Neural cell (in vitro differentiated cells): ENCODE measurements at regions not wholly inside any gene's neighbourhood (a gene's known extent, or its start where the extent isn't known, plus 50 kb on each side); places are given as distances from the start of the nearest gene placed in this dataset.

ENCODE experiments used
- EP300 ChIP-seq: fragments of 450-650 bp; conservative IDR thresholded peaks from 2 replicates; pipeline ENCODE4 v1.6.1; 2014; ENCODE audit warnings: antibody characterized with exemption, mild to moderate bottlenecking, moderate library complexity; ENCODE audit not compliant: poor library complexity, severe bottlenecking
- EZH2 ChIP-seq: fragments of 200-600, 300-800 bp; shearing (Covaris generic), sonication (generic); IDR thresholded peaks from 2 replicates; pipeline ENCODE4 v1.6.1; 2014; ENCODE audit warnings: antibody characterized with exemption, low read length, borderline replicate concordance, mild to moderate bottlenecking; ENCODE audit not compliant: insufficient read depth, poor library complexity, severe bottlenecking
- MXI1 ChIP-seq: fragments of 450-650 bp; conservative IDR thresholded peaks from 2 replicates; pipeline ENCODE4 v1.6.1; 2014; ENCODE audit warnings: antibody characterized with exemption, mild to moderate bottlenecking; ENCODE audit not compliant: poor library complexity, severe bottlenecking
- POLR2AphosphoS5 ChIP-seq: IDR thresholded peaks from 2 replicates; pipeline ENCODE4 v1.6.1; 2012
- RAD21 ChIP-seq: fragments of 450-650 bp; conservative IDR thresholded peaks from 2 replicates; pipeline ENCODE4 v1.6.1; 2014; ENCODE audit warnings: antibody characterized with exemption, mild to moderate bottlenecking, moderate library complexity
- REST ChIP-seq: IDR thresholded peaks from 2 replicates; pipeline ENCODE4 v1.6.1; 2012; ENCODE audit warnings: borderline replicate concordance
- SMC3 ChIP-seq: fragments of 450-650 bp; conservative IDR thresholded peaks from 2 replicates; pipeline ENCODE4 v1.6.1; 2014; ENCODE audit warnings: antibody characterized with exemption, mild to moderate bottlenecking, moderate library complexity; ENCODE audit not compliant: poor library complexity
- TAF1 ChIP-seq: IDR thresholded peaks from 2 replicates; pipeline ENCODE4 v1.6.1; 2012; ENCODE audit warnings: low read depth
- TF ChIP-seq, protein P1 (sequence below): fragments of 450-650 bp; IDR thresholded peaks from 2 replicates; pipeline ENCODE4 v1.5.1; 2014; ENCODE audit warnings: antibody characterized with exemption, mild to moderate bottlenecking, moderate library complexity; ENCODE audit not compliant: poor library complexity, severe bottlenecking

DNA sequence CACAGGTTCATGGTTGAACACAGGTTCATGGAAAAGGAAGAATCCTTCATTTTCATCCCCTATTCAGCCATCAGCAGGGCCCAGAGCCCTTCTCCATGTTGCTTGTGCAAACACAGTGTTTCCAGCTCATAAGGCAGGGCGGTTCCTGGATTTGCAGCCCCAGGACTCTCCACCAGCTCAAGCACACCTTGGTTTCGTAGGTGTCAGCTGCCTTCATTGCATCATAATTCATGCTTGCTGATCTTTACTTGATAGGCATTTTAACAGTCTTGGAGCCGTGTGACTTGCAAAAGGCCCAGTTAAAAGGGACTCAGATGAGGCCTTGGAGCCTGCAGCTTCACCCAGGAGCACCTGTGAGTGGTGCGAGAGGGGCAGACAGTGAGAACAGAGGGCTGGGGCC is 318.1 kb upstream of the B3GAT1 start:
- TF ChIP-seq, protein P1, sequence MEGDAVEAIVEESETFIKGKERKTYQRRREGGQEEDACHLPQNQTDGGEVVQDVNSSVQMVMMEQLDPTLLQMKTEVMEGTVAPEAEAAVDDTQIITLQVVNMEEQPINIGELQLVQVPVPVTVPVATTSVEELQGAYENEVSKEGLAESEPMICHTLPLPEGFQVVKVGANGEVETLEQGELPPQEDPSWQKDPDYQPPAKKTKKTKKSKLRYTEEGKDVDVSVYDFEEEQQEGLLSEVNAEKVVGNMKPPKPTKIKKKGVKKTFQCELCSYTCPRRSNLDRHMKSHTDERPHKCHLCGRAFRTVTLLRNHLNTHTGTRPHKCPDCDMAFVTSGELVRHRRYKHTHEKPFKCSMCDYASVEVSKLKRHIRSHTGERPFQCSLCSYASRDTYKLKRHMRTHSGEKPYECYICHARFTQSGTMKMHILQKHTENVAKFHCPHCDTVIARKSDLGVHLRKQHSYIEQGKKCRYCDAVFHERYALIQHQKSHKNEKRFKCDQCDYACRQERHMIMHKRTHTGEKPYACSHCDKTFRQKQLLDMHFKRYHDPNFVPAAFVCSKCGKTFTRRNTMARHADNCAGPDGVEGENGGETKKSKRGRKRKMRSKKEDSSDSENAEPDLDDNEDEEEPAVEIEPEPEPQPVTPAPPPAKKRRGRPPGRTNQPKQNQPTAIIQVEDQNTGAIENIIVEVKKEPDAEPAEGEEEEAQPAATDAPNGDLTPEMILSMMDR, result no peak
- TF ChIP-seq EZH2, result no peak
- TF ChIP-seq TAF1, result no peak
- TF ChIP-seq POLR2AphosphoS5, result no peak
- TF ChIP-seq EP300, result no peak
- no peak for TF ChIP-seq RAD21
- TF ChIP-seq SMC3, result no peak
- no peak for TF ChIP-seq MXI1
- no peak for TF ChIP-seq REST
